WTC11 (cell line): ENCODE measurements at regions not wholly inside any gene's neighbourhood (a gene's known extent, or its start where the extent isn't known, plus 50 kb on each side); places are given as distances from the start of the nearest gene placed in this dataset.

ENCODE experiments used
- CBFB ChIP-seq: sonication (generic); formaldehyde crosslinking; IDR thresholded peaks from 2 replicates; pipeline ENCODE4 v1.8.1; 2022; ENCODE audit warnings: mild to moderate bottlenecking, low read depth, missing genetic modification reagents
- CREB1 ChIP-seq: sonication (generic); formaldehyde crosslinking; IDR thresholded peaks from 2 replicates; pipeline ENCODE4 v1.8.0; 2023; ENCODE audit warnings: mild to moderate bottlenecking, missing genetic modification reagents
- CTCF ChIP-seq: fragments of 200-600 bp; IDR thresholded peaks from 2 replicates; pipeline ENCODE4 v1.8.0; 2022; ENCODE audit warnings: antibody characterized with exemption
- GABPB1 ChIP-seq: sonication (generic); formaldehyde crosslinking; IDR thresholded peaks from 2 replicates; pipeline ENCODE4 v1.8.1; 2023; ENCODE audit warnings: mild to moderate bottlenecking, missing genetic modification reagents
- HMGA2 ChIP-seq: fragments of 250-450 bp; sonication (Bioruptor Pico); IDR thresholded peaks from 2 replicates; pipeline ENCODE4 v1.4.0; 2021; ENCODE audit warnings: mild to moderate bottlenecking, moderate library complexity
- MAX ChIP-seq: sonication (generic); formaldehyde crosslinking; IDR thresholded peaks from 2 replicates; pipeline ENCODE4 v1.8.0; 2022; ENCODE audit warnings: mild to moderate bottlenecking, missing genetic modification reagents
- NR3C1 ChIP-seq: sonication (generic); formaldehyde crosslinking; conservative IDR thresholded peaks from 2 replicates; pipeline ENCODE4 v1.8.1; 2023; ENCODE audit warnings: low read depth, mild to moderate bottlenecking, missing genetic modification reagents
- RORB ChIP-seq: fragments of 250-450 bp; sonication (Bioruptor Pico); IDR thresholded peaks from 2 replicates; pipeline ENCODE4 v1.9.0; 2021; ENCODE audit warnings: mild to moderate bottlenecking
- SP1 ChIP-seq: sonication (generic); formaldehyde crosslinking; conservative IDR thresholded peaks from 2 replicates; pipeline ENCODE4 v1.8.1; 2022; ENCODE audit warnings: missing genetic modification reagents
- ZNF671 ChIP-seq: fragments of 250-450 bp; sonication (Bioruptor Pico); IDR thresholded peaks from 2 replicates; pipeline ENCODE4 v1.8.0; 2021; ENCODE audit warnings: mild to moderate bottlenecking

- TF ChIP-seq SP1 (CRISPR knock-in tag): no peak
- TF ChIP-seq RORB: no peak
- TF ChIP-seq MAX: no peak
- TF ChIP-seq NR3C1 (CRISPR knock-in tag): no peak
- no peak for TF ChIP-seq CTCF
- TF ChIP-seq CREB1 (CRISPR knock-in tag): no peak
- TF ChIP-seq GABPB1 (CRISPR knock-in tag): no peak
- no peak for TF ChIP-seq CBFB (CRISPR knock-in tag)
- no peak for TF ChIP-seq ZNF671 (CRISPR knock-in tag)
- TF ChIP-seq HMGA2 (CRISPR knock-in tag): no peak
Observed at GRCh38 chr5:124895236-124895635, 148.8 kb upstream of the ZNF608 start.
